NK-92 treated with Interleukin-12 subunit alpha and Interleukin-12 subunit beta, amount 100 ng/mL, for 24 hours (cell line): ENCODE measurements at regions not wholly inside any gene's neighbourhood (a gene's known extent, or its start where the extent isn't known, plus 50 kb on each side); places are given as distances from the start of the nearest gene placed in this dataset.

Source experiments
- DNase-seq: peaks from one replicate; lab custom pipeline; 2025; lab: John Stamatoyannopoulos, UW

DNA sequence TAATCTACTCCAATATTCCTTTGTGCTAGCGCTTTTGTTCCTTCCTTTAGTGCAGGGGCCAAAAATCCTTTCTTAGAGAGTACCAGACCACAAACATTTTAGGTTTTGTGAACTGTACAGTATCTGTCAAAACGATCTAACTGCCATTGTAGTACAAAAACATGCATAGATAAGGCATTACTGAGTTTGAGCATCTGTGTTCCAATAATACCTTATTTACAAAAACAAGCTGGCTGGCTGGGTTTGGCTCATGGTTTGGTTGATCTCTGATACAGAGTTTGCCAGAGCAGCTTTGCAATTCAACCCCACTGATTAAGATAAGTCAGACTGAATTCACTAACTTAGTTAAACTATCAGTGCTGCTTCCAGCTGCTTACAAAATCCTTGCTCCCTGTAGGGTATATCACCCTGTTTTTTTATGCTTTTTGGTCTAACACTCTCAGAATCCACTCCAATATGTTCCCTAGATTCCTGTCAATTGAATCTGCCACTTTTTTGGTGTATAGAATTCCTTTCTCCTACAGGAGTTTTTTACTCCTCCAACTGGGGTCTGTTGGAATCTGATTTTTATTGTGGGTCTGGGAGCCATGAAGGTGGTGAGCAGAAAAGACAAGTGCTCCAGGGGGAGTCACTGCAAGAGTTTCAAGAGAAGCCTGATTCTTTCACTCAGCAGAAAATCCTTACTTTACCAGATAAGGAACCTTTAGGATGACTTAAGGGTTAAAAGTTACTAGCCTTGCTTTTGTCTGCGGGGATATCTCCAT lies 1399.4 kb downstream of the EFNB2 start:
- DNase-seq, result no peak

DNA sequence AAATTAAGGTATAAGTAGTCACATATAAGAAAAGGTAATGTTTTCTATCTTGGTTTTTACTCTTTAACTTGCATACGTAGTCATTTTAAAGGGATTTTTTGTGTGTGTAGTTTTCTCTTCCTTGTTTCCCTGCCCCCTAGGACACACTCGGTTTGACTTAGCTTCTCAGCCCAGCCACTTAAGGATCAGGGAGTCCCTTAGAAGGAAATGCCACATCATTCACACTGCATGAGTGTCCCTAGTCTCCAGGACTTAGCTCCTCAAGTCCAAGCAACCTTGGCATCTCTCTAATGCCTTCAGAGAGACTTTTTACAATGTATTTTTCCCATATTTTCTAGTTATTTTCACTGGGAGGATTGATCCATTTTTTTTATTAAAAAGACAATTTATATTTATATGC lies 1407.7 kb downstream of the EFNB2 start:
- no peak for DNase-seq

DNA sequence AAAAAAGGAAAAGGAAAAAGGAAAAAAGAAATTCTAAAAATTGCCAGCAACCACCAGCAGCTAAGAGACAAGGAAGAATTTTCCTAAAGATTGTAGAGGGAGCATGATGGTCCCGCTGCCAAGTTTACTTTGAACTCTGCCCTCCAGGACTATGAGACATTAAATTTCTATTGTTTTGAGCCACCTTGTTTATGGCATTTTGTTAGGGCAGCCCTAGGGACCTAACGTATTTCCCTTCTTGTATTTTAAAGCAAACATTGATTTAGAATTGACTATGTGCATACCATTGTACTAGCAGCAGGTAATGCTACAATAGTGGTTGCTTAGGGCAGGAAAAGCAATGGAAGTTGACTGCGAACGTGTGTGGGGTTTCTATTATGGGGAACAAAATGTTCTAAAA lies 1414.2 kb downstream of the EFNB2 start:
- no peak for DNase-seq

DNA sequence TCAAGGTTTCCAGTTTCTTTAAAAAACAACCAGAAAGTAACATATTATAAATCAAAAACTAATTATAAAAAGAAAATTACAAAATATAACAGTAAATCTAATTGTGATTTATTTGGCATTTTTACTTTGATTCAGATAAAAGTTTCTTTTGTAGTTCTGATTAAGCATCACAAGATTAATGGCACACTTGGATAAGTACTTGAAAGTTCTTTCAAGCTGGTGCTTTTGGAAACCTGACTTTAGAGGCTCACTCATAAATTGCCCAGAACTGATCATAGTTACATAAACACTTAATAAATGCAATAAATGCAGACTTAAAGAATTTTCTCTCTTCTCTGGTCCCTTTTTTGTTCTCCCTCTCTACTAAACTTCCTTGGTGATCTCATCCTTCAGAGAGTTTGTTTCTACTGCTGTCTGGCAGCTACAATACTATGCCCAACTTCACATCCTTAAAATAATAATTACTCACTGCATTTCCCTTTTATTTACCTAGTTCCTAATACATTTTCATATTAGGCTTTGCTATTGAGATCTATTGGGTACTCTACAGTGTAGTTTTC lies 1417.0 kb downstream of the EFNB2 start:
- no peak for DNase-seq

DNA sequence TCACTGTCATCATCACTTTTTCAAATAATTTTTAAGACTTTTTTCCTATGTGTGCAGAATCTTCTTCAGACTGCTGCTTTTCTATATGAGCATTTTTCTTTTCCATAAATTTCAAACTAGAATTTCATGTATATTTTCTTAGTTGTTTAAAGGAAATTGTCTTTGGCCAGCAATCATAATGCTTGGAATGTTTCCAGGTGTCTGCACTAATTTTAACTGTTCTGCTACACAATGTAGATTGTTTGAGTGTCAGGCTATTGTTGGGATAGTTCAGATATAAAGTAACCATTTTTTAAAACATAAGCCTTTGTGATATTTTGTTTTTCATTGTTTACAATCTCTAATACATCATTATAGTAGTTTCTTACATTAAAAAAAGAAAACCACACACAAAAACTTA lies 1418.5 kb downstream of the EFNB2 start:
- DNase-seq, result no peak

DNA sequence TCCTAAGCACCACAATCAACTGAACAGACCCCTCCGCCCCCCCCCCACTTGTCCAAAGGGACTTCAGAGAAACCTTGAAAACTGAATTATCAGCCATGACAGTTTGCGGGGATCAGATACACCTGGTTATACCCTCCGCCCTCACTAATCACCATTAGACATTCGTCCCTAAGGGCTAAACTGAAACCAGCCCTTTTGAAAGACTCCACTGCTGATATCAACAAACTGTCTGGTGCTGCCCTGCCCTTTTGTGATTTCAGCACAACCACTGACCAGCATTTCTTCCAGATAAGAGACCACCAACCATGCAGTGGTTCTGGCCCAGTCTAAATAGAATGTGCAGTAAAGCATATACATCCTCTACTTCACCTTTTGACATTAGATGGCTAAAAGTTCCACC lies 1422.9 kb downstream of the EFNB2 start:
- no peak for DNase-seq

DNA sequence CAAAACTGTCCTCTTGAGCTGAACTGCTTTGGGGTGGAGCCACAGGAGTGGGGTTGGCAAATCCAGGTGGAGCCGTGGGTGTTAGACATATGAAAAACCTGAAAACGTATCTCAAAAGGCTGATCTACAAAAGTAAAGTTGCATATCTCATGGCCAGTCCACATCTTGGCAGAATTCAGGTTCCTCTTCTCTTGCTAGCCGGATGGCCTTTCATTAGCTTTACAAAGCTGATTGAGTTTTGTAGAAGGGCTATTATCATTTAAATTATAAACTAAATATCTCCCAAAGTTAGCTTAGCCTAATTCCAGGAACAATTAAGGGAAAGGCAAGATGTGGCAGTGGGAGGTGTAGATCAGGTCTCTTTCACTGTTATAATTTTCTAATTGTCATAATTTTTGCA lies 1427.7 kb downstream of the EFNB2 start:
- no peak for DNase-seq

DNA sequence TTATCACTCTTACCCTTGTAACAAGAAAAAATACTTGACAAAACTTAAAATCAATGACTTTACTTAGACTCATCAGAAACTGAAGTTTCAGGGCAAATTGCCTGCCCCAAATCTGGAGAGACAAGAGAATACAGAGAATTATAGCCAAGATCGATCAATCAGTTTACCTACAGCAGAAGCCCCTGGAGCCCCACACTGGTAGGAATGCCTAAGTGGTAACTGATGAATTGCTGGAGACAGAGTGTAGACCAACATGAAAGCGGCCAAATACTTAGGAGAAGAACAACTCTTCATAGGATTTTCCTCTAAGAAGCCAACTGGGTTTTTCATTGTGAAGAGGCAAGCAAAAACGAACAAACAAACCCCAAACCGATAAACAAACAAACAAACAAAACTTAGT lies 1430.0 kb downstream of the EFNB2 start:
- DNase-seq, result no peak

DNA sequence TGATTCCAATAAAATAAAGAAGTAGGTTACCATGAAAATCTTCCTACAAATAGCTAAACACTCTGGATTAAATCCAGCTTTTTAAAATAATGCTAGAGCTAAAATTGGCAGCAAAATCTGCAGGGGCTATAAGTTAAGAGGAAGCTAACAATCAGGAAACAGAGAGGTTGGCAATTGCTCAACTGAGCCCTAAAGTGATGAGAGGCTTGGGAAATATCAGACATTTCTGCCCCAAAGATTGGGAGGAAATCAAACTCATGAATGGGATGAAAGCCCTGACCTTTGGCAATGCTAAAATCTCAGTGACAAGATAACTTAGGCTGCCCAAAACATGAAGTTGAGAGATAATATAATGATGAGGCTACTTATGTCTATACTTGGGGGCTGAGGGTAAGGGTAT lies 1437.9 kb downstream of the EFNB2 start:
- no peak for DNase-seq

DNA sequence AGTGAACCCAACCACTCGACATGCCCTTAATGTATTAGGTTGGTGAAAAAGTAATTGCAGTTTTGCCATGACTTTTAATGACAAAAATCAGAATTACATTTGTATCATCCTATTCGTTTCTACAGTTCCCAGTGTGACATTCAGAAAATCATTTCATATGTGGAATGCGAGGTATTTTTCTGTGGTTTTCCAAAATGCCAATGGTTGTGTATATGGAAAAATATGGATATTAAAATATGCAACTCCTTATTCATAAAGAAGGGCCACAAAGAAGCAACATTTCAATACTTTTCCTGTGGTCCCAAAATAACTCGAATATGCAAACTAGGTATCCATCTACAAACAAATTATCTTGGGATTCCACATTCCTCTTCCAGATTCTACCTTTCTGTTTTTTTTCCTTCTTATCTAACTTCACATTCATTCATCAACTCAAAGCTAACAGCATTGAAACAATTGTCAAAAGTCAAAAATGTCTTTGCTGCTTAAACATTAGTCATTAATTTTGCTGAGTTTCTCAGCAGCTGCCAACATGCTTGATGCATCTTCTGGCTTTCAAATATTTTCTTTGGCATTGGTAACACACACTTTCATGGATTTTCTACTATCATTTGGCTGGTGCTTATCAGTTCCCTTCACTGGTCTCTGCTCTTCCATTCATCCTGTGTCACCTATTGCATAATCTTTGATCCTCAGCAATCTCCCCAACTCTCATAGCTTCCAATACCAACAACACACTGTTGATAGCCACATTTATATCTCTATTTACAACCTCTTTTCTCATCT lies 1445.4 kb downstream of the EFNB2 start:
- DNase-seq, result no peak

DNA sequence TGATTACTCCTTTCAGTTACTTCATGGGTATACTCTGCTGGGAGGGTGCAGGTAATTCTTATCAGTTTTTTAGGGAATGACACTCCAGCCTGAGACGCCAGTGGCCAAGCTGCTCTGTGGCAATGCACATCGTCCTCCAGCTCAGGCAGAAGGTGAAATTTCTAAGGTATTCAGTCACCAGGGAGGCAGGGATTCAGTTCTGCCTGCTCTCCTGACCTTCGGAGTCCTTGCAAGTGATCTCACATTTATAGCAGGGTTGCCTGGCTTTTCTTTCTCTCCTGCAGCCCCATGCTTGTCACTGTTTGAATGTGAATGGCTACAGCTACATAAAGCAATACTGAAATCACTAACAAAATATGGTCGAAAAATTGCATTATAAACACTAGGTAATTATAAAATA lies 1447.5 kb downstream of the EFNB2 start:
- DNase-seq, result no peak

DNA sequence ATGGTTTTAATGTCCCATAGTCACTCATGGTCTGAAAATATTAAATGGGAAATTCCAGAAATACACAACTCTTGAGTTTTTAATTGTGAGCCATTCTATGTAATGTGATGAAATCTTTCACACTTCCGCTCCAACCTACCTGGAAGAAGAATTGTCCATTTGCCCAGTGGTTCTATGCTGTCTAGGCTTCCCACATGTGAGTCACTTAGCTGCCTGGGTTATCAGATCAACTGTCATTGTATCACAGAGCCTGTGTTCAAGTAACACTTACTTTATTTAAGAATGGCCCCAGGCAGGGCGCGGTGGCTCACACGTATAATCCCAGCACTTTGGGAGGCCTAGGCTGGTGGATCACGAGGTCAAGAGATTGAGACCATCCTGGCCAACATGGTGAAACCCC lies 1450.5 kb downstream of the EFNB2 start:
- no peak for DNase-seq

DNA sequence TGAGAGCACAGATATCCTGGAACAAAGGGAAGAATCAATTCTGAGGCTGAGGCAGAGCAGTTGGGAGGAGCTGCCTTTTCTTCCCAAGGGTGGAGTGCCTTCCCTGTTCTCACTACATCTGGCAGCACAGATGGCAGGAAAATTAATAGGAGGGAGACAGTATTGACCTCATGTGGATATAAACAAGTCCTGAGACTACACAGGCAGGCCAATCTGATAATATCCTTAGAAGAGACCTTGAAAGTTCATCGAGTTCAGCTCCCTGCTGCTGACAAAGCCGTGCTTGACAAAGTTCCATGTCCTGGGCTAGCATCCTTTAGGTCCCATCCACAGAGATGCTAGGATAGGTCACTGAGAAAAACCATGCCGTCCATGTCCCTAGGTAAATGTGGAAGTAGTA lies 1451.5 kb downstream of the EFNB2 start:
- no peak for DNase-seq

DNA sequence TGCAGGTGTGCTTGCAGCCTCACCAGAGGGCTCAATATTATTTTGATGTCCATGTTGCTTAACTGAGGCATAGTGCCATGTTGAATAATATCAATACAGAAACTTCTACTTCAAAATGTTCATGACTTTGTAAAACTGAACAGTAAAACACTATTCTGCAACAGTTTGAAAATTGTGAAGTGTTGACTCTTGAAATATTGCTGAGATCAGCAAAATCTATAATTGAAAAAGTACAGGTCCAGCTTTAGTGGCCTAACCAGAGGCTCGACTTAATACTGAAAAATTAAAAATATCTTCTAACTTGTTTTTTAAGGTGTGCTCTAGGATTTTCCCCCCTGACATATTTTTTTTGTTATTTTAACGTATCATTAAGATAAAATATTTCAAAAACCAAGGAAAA lies 1460.7 kb downstream of the EFNB2 start:
- no peak for DNase-seq

DNA sequence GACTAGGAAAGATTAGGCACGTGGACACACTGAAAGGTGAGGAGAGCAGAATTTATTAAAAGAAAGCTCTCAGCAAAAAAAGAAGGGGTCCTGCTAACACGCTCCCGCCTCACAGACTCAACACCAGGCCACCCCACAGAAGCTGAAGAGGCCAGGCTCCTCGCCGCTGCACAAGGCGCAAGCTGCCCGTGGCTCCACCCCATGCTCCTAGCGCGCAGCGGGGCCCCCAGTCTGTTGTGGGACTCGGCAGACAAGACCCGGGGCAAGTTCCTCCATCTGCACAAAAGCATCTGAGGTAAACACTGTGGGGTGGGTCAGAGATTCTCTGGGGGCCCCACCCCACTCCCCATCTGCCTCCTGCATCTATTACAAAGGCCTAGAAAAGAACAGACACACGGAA lies 1462.4 kb downstream of the EFNB2 start:
- DNase-seq, result no peak

DNA sequence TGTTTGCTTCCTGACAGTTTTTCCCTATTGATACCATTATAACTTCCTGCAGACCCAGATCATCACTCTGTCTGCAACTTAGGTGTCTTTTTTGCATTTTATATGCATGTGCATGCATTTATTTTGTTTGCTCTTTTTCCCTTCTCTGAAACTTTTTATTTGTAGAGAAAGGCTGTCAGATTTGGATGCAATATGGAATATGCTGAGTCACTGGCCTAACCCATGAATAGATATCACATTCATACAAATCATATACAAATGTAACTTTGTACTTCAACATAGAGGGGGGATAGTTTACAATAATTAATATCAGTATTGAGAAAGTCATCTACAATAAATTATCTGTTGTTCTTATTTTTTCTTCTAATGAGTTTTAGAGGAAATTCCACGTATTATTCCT lies 1465.0 kb downstream of the EFNB2 start:
- DNase-seq, result no peak

DNA sequence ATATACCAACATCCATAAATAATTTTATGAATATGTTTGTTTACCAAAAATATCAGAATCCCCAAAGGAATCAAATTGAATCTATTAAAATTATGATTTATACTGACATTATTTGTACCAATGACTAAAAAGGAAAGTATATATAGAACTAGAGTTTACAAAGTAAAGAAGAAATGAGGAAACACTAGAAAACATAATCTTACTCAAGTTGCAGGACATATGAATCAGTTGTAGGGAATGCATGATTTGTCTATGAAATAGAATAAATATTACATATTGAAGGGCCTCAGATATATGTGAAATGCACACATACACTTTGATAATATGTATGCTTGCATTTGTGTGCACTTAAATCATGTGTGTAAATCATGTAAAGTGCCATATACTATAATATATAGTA lies 1466.4 kb downstream of the EFNB2 start:
- DNase-seq, result no peak

DNA sequence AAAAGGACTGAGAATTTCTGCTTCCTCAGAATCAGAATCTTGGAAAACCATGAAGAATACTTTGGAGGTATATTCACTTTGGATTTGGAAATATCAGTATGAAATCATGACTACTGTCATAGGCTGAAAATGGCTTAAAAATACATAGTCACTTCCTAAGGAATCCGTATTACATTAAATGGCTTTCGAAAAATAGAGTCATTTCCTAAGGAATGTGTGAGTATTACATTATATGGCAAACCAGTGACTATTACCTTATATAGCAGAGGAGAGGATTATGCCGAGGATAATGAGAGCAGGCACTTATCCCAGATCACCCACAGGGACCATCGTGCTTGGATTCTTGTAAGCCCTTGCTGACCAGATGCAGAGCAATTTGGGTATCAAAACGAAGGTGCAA lies 1471.8 kb downstream of the EFNB2 start:
- DNase-seq, result no peak

DNA sequence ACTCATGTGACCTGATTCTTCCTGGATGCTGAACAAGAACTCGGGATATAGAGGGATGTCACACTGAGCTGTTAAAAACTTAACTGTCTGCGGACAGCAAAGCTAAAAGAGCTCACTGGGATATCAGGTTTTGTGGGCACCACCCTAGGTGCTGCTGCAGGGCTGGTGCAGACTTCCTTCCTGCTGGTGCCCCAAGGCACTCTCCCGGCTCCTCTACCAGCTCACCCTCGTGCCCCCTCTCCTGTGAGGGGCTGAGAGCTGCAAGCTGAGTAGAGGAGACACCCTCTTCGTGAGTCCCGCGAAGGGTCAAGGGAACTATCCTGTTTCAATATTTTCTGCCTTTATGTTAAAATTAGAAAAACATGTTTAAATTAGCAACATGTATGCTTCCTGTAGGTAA lies 1475.7 kb downstream of the EFNB2 start:
- no peak for DNase-seq

DNA sequence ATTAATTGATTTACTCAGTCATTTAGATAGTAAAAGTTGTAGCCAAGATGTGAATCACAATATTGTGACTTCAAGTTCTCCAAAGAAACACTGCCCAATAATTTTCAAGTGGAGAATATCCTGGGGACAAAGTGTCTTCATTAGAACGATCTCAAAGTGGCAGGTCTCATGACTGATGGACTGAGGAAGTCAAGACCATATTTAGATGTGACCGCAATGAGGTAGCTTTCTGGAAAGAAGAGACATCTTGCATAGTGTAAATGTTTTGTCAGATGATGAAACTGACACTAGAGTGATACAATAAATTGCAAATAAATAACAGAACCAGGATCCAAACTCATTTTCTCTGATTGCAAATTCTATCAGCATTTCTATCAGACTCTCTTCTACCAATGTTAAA lies 1476.9 kb downstream of the EFNB2 start:
- DNase-seq, result no peak

DNA sequence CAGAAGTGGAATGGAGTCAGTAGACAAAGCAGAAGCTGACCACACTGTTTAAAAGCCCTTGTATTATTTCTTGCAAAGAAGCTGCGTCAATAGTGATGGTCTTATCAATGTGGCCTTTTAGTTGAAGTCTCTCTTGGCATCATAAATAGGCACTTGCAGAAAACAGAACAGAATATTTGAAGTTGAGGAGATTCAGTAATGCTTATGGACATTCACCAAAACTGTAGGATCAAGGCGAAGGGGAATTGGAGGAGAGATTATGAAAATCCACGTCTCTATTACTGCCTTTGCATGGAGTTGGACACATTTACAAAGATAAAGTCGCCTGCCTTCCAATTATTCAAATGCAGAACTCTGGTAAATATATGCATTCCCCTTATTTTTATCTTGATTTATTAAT lies 1482.8 kb downstream of the EFNB2 start:
- no peak for DNase-seq

DNA sequence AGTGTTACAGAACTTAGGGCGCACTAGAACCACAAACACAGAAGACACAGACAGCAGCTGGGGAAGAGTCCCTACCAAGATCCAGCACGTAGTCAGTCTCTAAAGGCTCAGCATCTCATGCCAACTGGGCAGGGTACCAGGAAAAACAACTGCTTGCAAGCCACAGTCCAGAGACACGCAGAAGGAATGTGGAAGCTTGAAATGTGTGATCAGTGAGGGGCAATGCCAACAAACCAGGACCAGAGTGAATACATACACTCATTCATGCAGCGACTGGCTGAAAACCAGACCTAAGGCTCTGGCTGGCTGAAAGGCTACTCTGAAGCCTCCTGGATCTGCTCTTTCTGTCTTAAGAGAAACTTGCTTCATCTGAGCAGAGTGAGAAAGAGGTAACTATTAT lies 1484.8 kb downstream of the EFNB2 start:
- DNase-seq, result no peak

DNA sequence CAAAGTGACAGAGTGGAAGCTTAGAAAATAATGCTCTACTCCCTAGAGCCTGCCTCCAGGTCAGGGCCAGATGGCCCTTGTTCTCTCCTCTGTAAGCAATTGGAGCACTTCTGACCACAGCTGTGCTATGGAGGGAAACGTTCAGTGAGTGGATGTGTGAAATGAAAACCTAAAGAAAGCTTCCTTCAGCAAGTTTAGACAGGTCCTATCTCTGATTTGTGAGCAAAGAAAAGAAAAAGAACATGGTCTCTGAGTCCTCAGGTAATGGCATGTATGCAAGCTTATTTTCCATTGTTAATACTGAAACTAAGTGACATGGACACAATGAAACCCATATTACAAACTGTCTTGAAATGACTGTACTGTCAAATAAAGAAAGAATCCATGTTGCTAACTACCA lies 1486.8 kb downstream of the EFNB2 start:
- no peak for DNase-seq
